MM.1S (cell line): ENCODE measurements at regions not wholly inside any gene's neighbourhood (a gene's known extent, or its start where the extent isn't known, plus 50 kb on each side); places are given as distances from the start of the nearest gene placed in this dataset.

Experiments
- DNase-seq: peaks from one replicate; pipeline ENCODE4 v3.0.0-alpha.2; 2015
- H2AFZ ChIP-seq: fragments of 300-600 bp; sonication (generic); 2 replicates; pipeline ENCODE4 v1.6.0; 2016; ENCODE audit warnings: antibody characterized with exemption, low read length
- H3F3A ChIP-seq: fragments of 300-600 bp; sonication (generic); 2 replicates; pipeline ENCODE4 v1.6.1; 2016; ENCODE audit warnings: mild to moderate bottlenecking, antibody characterized with exemption, low read length, moderate library complexity, mixed read lengths; ENCODE audit not compliant: insufficient read depth
- H3K27ac ChIP-seq: fragments of 300-600 bp; sonication (generic); 2 replicates; pipeline ENCODE4 v1.5.1; 2016; ENCODE audit warnings: mild to moderate bottlenecking, low read length
- H3K27me3 ChIP-seq: fragments of 300-600 bp; sonication (generic); replicated peaks from 2 replicates; pipeline ENCODE4 v1.6.0; 2016; ENCODE audit warnings: low read length; ENCODE audit not compliant: insufficient read depth
- H3K36me3 ChIP-seq: fragments of 300-600 bp; sonication (generic); replicated peaks from 2 replicates; pipeline ENCODE4 v1.6.1; 2016; ENCODE audit warnings: mild to moderate bottlenecking, low read length, mixed read lengths; ENCODE audit not compliant: insufficient read depth
- H3K4me1 ChIP-seq: fragments of 300-600 bp; sonication (generic); 2 replicates; pipeline ENCODE4 v1.6.1; 2016; ENCODE audit warnings: low read length, mixed read lengths
- H3K4me2 ChIP-seq: fragments of 300-600 bp; sonication (generic); 2 replicates; pipeline ENCODE4 v1.6.0; 2016; ENCODE audit warnings: low read depth, low read length
- H3K4me3 ChIP-seq: fragments of 300-600 bp; sonication (generic); 2 replicates; pipeline ENCODE4 v1.5.1; 2016; ENCODE audit warnings: low read length, mixed read lengths
- H3K79me2 ChIP-seq: fragments of 300-600 bp; sonication (generic); 2 replicates; pipeline ENCODE4 v1.6.1; 2016; ENCODE audit warnings: mixed run types, low read length, mixed read lengths
- H3K9ac ChIP-seq: fragments of 300-600 bp; sonication (generic); 2 replicates; pipeline ENCODE4 v1.6.1; 2016; ENCODE audit warnings: low read length, mixed read lengths
- H3K9me2 ChIP-seq: fragments of 300-600 bp; sonication (generic); replicated peaks from 2 replicates; pipeline ENCODE4 v1.6.1; 2016; ENCODE audit warnings: mild to moderate bottlenecking, low read length, mixed read lengths; ENCODE audit not compliant: insufficient read depth
- H3K9me3 ChIP-seq: fragments of 300-600 bp; sonication (generic); replicated peaks from 2 replicates; pipeline ENCODE4 v1.6.1; 2016; ENCODE audit warnings: mild to moderate bottlenecking, low read length, mixed read lengths; ENCODE audit not compliant: insufficient read depth
- H4K20me1 ChIP-seq: fragments of 300-600 bp; sonication (generic); 2 replicates; pipeline ENCODE4 v1.6.1; 2016; ENCODE audit warnings: mild to moderate bottlenecking, low read length, moderate library complexity, mixed read lengths; ENCODE audit not compliant: insufficient read depth
- CTCF ChIP-seq: fragments of 300-600 bp; sonication (generic); IDR thresholded peaks from 2 replicates; pipeline ENCODE4 v1.5.1; 2016; ENCODE audit warnings: antibody characterized with exemption, low read length, mixed read lengths
- EZH2 ChIP-seq: fragments of 300-600 bp; sonication (generic); optimal IDR thresholded peaks from 2 replicates; pipeline ENCODE3; 2017; ENCODE audit warnings: low read depth, mild to moderate bottlenecking, antibody characterized with exemption, low read length, mixed read lengths
- EZH2phosphoT487 ChIP-seq: fragments of 300-600 bp; sonication (generic); IDR thresholded peaks from 2 replicates; pipeline ENCODE4 v1.6.1; 2018; ENCODE audit warnings: antibody characterized with exemption, low read length

GRCh38 chr10:10492420-10492819 is 525.3 kb upstream of the CELF2 start:
- no peak for DNase-seq
- no peaks in the 10 kb centered on the region for H3K27me3 ChIP-seq
- no peaks in the 10 kb centered on the region for H3K4me1 ChIP-seq
- H3F3A ChIP-seq = no peaks in the 10 kb centered on the region
- TF ChIP-seq CTCF = no peak
- no peak for TF ChIP-seq EZH2phosphoT487
- TF ChIP-seq EZH2 = no peak
- H3K4me3 ChIP-seq = no peak overlapping the region
- no peaks in the 10 kb centered on the region for H3K36me3 ChIP-seq
- H3K9me2 ChIP-seq = no peaks in the 10 kb centered on the region
- no peaks in the 10 kb centered on the region for H4K20me1 ChIP-seq
- H3K79me2 ChIP-seq = no peaks in the 10 kb centered on the region
- no peak overlapping the region for H2AFZ ChIP-seq
- no peak overlapping the region for H3K4me2 ChIP-seq
- H3K27ac ChIP-seq = no peak overlapping the region
- H3K9me3 ChIP-seq = no peaks in the 10 kb centered on the region
- H3K9ac ChIP-seq = no peak overlapping the region

GRCh38 chr10:10493833-10494232 is 523.8 kb upstream of the CELF2 start:
- Histone ChIP-seq H3K4me2 (no peak overlapping the region), H3K9ac (no peak overlapping the region), H4K20me1 (no peaks in the 10 kb centered on the region), H3F3A (no peaks in the 10 kb centered on the region), H3K4me1 (no peaks in the 10 kb centered on the region), H3K9me2 (no peaks in the 10 kb centered on the region), H3K4me3 (no peak overlapping the region), H3K9me3 (no peaks in the 10 kb centered on the region), H3K27me3 (no peaks in the 10 kb centered on the region), H3K36me3 (no peaks in the 10 kb centered on the region), H3K27ac (no peak overlapping the region), H3K79me2 (no peaks in the 10 kb centered on the region), H2AFZ (no peak overlapping the region)
- no peak for DNase-seq
- TF ChIP-seq EZH2phosphoT487 (no peak), EZH2 (no peak), CTCF (no peak)

- no peak for DNase-seq
- H3K79me2 ChIP-seq = no peaks in the 10 kb centered on the region
- no peaks in the 10 kb centered on the region for H3K36me3 ChIP-seq
- H3F3A ChIP-seq = no peaks in the 10 kb centered on the region
- H3K4me1 ChIP-seq = no peaks in the 10 kb centered on the region
- H3K9ac ChIP-seq = no peak overlapping the region
- no peaks in the 10 kb centered on the region for H3K9me2 ChIP-seq
- H3K9me3 ChIP-seq = no peaks in the 10 kb centered on the region
- TF ChIP-seq EZH2 = no peak
- TF ChIP-seq EZH2phosphoT487 = no peak
- no peak for TF ChIP-seq CTCF
- no peaks in the 10 kb centered on the region for H3K27me3 ChIP-seq
- no peaks in the 10 kb centered on the region for H4K20me1 ChIP-seq
- H2AFZ ChIP-seq = no peak overlapping the region
- H3K4me2 ChIP-seq = no peak overlapping the region
- no peak overlapping the region for H3K4me3 ChIP-seq
- no peak overlapping the region for H3K27ac ChIP-seq
These were observed 520.4 kb upstream of the CELF2 start for GRCh38 chr10:10497245-10497644.
